NCI-H1105 (cell line): ENCODE measurements at regions not wholly inside any gene's neighbourhood (a gene's known extent, or its start where the extent isn't known, plus 50 kb on each side); places are given as distances from the start of the nearest gene placed in this dataset.

Source experiments
- DNase-seq: peaks from one replicate; lab custom pipeline; 2025; lab: John Stamatoyannopoulos, UW

DNA sequence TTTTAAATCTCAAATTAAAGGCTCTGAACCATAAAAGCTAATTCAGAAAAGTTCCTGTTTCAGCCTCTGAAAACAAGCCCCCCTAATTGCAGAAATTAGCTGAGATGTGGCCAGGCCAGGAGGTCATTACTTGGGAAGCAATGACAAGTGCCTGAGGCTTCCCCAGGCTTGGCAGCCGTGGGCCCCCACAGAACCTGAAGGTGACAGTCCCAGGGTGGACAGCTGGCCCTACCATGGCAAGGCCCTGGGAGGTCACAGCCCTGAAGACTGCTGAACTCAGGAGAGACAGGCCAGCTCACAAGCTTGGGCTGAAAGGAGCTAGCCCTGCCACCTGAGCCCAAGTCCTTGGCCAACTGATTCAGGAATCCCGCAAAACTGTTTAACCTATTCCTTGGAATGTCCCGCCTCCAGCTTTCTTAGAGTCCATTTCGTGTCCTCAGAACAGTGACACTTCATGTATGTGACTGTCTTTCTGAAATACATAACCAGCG lies 54.3 kb upstream of the PKDCC start:
- no peak for DNase-seq

- no peak for DNase-seq
Measured at GRCh38 chr2:41994233-41994637, 53.6 kb upstream of the PKDCC start.

DNA sequence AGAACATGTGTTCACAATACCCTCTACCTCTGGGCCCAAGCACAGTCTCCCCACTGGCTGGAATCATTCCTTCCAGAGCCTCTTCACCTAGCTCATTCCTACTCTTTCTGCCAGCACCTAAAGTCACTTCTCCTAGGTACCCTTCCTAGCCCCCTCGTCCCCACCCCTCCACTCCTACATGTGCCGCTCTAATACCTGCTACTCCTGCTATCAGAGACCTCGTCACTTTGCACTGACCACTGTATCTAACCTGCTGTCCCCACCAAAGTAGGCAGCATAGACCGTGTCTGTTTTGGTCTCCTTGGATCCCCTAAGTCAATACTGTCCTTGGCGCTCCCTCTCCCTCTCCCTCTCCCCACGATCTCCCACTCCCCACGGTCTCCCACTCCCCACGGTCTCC lies 53.2 kb upstream of the PKDCC start:
- DNase-seq = no peak

- DNase-seq = no peak
Measured at GRCh38 chr2:41997561-41997960, 50.3 kb upstream of the PKDCC start.
